ENCODE measurements at regions not wholly inside any gene's neighbourhood (a gene's known extent, or its start where the extent isn't known, plus 50 kb on each side); places are given as distances from the start of the nearest gene placed in this dataset.

DNA sequence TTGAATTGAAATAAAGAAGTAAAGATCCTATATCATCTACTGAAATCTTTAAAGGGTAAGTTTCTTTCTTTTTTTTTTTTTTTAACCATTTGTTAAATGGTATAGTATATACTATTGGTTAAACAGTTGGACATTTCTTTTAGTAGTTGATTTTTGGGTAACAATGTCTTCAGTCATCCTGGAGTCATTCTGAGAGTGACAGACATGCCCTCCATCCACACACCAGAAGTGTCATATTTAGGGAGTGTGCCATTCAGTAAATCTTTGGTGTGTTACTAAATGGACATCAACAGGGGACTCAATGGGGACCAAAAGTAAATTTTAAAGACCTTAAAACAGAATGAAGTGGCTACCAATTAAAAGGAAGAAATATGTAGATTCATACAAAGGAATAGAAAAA, 50.8 kb upstream of the SLC39A10 start:
- Mint-ChIP-seq H3K9me3 (no peaks in the 10 kb centered on the region), H3K27ac (peak overlapping the region; percentile 19), H3K4me3 (no peak overlapping the region), H3K27me3 (ENCODE audit: low read depth) (no peaks in the 10 kb centered on the region), H3K36me3 (peaks cover 7% of the 10 kb centered on the region), H3K4me1 (peaks cover 81% of the 10 kb centered on the region)
- CTCF ChIA-PET, result no interaction called here
- TF ChIP-seq SOX15 (CRISPR knock-in tag; IDR thresholded peaks at IDR 0.05), result no peak
- TF ChIP-seq, protein P1, sequence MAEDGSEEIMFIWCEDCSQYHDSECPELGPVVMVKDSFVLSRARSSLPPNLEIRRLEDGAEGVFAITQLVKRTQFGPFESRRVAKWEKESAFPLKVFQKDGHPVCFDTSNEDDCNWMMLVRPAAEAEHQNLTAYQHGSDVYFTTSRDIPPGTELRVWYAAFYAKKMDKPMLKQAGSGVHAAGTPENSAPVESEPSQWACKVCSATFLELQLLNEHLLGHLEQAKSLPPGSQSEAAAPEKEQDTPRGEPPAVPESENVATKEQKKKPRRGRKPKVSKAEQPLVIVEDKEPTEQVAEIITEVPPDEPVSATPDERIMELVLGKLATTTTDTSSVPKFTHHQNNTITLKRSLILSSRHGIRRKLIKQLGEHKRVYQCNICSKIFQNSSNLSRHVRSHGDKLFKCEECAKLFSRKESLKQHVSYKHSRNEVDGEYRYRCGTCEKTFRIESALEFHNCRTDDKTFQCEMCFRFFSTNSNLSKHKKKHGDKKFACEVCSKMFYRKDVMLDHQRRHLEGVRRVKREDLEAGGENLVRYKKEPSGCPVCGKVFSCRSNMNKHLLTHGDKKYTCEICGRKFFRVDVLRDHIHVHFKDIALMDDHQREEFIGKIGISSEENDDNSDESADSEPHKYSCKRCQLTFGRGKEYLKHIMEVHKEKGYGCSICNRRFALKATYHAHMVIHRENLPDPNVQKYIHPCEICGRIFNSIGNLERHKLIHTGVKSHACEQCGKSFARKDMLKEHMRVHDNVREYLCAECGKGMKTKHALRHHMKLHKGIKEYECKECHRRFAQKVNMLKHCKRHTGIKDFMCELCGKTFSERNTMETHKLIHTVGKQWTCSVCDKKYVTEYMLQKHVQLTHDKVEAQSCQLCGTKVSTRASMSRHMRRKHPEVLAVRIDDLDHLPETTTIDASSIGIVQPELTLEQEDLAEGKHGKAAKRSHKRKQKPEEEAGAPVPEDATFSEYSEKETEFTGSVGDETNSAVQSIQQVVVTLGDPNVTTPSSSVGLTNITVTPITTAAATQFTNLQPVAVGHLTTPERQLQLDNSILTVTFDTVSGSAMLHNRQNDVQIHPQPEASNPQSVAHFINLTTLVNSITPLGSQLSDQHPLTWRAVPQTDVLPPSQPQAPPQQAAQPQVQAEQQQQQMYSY (CRISPR knock-in tag; IDR thresholded peaks at IDR 0.05), result no peak
- DNase-seq (ENCODE audit: low spot score) (no peak), ATAC-seq (no peak)
- POLR2A ChIA-PET, result no interaction called here

DNA sequence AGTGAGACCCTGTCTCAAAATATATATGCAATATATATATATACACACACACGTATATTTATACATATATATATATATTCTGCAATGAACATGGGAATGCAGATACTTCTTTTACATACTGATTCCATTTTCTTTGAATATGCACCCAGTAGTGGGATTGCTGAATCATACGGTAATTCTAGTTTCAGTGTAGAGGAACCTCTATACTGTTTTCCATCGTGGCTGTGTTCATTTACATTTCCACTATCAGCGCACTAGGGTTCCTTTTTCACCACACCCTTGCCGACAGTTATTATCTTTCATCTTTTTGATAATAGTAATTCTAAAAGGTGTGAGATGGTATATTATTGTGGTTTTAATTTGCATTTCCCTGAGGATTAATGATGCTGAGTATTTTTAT, 52.3 kb upstream of the SLC39A10 start:
- CTCF ChIA-PET, result no interaction called here
- TF ChIP-seq ESRRA (CRISPR knock-in tag; IDR thresholded peaks at IDR 0.05; ENCODE audit: borderline replicate concordance) (no peak), FOXK1 (CRISPR knock-in tag; IDR thresholded peaks at IDR 0.05) (no peak), ETV6 (CRISPR knock-in tag; IDR thresholded peaks at IDR 0.05) (no peak), ZBTB21 (CRISPR knock-in tag; IDR thresholded peaks at IDR 0.05; ENCODE audit: borderline replicate concordance) (no peak), ATF1 (CRISPR knock-in tag; IDR thresholded peaks at IDR 0.05) (no peak), ZNF671 (CRISPR knock-in tag; IDR thresholded peaks at IDR 0.05) (no peak)
- TF ChIP-seq, protein P2, sequence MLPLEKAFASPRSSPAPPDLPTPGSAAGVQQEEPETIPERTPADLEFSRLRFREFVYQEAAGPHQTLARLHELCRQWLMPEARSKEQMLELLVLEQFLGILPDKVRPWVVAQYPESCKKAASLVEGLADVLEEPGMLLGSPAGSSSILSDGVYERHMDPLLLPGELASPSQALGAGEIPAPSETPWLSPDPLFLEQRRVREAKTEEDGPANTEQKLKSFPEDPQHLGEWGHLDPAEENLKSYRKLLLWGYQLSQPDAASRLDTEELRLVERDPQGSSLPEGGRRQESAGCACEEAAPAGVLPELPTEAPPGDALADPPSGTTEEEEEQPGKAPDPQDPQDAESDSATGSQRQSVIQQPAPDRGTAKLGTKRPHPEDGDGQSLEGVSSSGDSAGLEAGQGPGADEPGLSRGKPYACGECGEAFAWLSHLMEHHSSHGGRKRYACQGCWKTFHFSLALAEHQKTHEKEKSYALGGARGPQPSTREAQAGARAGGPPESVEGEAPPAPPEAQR (CRISPR knock-in tag; IDR thresholded peaks at IDR 0.05), result no peak
- TF ChIP-seq, protein P3, sequence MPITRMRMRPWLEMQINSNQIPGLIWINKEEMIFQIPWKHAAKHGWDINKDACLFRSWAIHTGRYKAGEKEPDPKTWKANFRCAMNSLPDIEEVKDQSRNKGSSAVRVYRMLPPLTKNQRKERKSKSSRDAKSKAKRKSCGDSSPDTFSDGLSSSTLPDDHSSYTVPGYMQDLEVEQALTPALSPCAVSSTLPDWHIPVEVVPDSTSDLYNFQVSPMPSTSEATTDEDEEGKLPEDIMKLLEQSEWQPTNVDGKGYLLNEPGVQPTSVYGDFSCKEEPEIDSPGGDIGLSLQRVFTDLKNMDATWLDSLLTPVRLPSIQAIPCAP (CRISPR knock-in tag; IDR thresholded peaks at IDR 0.05), result no peak
- no peaks in the 10 kb centered on the region for H3K27me3 Mint-ChIP-seq (ENCODE audit: low read depth)
- peaks cover 7% of the 10 kb centered on the region for H3K36me3 Mint-ChIP-seq
- no peak overlapping the region for H3K4me3 Mint-ChIP-seq
- peak overlapping the region; percentile 28; the same call in 1 of the 2 replicates for H3K27ac Mint-ChIP-seq
- peaks cover 82% of the 10 kb centered on the region for H3K4me1 Mint-ChIP-seq
- no peaks in the 10 kb centered on the region for H3K9me3 Mint-ChIP-seq
- POLR2A ChIA-PET, result no interaction called here
- ATAC-seq (no peak), DNase-seq (ENCODE audit: low spot score) (no peak)

DNA sequence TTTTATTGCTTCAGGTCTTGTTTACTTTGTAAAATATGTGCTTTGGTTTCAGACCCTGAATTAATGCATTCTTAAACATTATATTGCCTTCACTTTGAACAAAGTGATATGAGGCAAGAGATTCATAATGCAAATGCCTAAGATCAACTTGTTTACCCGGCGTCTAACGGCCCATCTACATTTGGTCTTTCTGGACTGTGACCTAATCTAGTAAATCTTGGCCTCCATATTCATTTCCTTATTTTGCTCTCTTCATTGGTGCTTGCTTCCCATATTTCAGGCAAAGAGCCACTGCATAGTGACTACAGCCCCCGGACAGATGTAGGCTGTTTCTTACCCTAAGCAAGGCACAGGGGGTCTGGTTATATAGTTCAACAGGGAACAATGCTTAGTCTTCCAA, 53.0 kb upstream of the SLC39A10 start:
- ChIA-PET POLR2A (no interaction called here), CTCF (no interaction called here)
- DNase-seq (ENCODE audit: low spot score), result no peak
- no peak for TF ChIP-seq PRRX2 (CRISPR knock-in tag; IDR thresholded peaks at IDR 0.05)
- TF ChIP-seq, protein P3 (CRISPR knock-in tag; IDR thresholded peaks at IDR 0.05), result no peak
- no peak for TF ChIP-seq TCF7 (CRISPR knock-in tag; IDR thresholded peaks at IDR 0.05; ENCODE audit: low read depth)
- TF ChIP-seq, protein P2 (CRISPR knock-in tag; IDR thresholded peaks at IDR 0.05), result no peak
- TF ChIP-seq, protein P4, sequence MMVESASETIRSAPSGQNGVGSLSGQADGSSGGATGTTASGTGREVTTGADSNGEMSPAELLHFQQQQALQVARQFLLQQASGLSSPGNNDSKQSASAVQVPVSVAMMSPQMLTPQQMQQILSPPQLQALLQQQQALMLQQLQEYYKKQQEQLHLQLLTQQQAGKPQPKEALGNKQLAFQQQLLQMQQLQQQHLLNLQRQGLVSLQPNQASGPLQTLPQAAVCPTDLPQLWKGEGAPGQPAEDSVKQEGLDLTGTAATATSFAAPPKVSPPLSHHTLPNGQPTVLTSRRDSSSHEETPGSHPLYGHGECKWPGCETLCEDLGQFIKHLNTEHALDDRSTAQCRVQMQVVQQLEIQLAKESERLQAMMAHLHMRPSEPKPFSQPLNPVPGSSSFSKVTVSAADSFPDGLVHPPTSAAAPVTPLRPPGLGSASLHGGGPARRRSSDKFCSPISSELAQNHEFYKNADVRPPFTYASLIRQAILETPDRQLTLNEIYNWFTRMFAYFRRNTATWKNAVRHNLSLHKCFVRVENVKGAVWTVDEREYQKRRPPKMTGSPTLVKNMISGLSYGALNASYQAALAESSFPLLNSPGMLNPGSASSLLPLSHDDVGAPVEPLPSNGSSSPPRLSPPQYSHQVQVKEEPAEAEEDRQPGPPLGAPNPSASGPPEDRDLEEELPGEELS (CRISPR knock-in tag; IDR thresholded peaks at IDR 0.05), result no peak
- no peak for TF ChIP-seq SMAD4 (CRISPR knock-in tag; IDR thresholded peaks at IDR 0.05)
- ATAC-seq, result no peak
- H3K36me3 Mint-ChIP-seq, result peaks cover 7% of the 10 kb centered on the region
- H3K4me1 Mint-ChIP-seq, result peaks cover 79% of the 10 kb centered on the region
- H3K27me3 Mint-ChIP-seq (ENCODE audit: low read depth), result no peaks in the 10 kb centered on the region
- peak overlapping the region; percentile 92 for H3K27ac Mint-ChIP-seq
- H3K9me3 Mint-ChIP-seq, result no peaks in the 10 kb centered on the region
- no peak overlapping the region for H3K4me3 Mint-ChIP-seq

All from WTC11 (cell line).